Anterior cingulate cortex (tissue), 58 donors: ENCODE measurements at regions not wholly inside any gene's neighbourhood (a gene's known extent, or its start where the extent isn't known, plus 50 kb on each side); places are given as distances from the start of the nearest gene placed in this dataset.
"Not testable (repeated sequence)": the region's sequence is repeated elsewhere in the genome, so short reads cannot be mapped to it uniquely, and the experiment has no call there.

Experiments
- DNase-seq, 58 donors: peaks; one replicate each; lab custom pipeline; 2025; lab: John Stamatoyannopoulos, UW

- DNase-seq, result no peak
Observed at GRCh38 chr14:61602003-61602732, 93.1 kb upstream of the HIF1A start.

DNA sequence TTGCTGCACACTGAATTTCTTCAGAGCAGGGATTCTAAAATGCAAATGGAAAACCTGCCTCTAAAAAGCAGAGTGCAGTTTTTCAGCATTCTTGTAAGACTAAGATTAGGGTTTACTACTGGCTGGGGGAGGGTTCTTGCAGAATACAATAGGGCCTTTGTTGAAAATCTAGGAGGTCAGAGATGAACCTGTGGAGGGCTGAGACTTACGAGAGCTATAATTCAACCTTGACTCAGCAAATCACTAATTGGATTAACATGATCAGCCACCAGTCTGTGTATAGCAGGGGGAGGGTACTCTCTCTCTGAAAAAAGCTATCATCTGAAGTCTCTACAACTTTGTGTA, 92.6 kb upstream of the HIF1A start:
- no peak for DNase-seq

DNA sequence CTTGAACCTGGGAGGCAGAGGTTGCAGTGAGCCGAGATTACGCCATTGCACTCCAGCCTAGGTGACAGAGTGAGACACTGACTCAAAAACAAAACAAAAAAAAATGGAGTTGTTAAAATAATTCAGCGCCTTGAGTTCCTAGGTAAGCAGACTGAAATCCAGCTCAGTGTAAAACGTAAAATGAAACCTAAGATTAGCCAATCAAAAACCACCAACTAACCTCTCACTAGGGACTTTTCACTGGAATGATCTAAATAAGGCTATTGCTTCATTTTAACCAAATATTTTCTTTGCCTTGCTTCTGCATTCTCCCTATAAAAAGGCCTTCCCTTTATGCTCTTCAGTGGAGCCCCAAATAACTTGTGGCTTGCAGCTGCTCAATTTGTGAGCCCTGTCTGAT, 91.6 kb upstream of the HIF1A start:
- no peak for DNase-seq

DNA sequence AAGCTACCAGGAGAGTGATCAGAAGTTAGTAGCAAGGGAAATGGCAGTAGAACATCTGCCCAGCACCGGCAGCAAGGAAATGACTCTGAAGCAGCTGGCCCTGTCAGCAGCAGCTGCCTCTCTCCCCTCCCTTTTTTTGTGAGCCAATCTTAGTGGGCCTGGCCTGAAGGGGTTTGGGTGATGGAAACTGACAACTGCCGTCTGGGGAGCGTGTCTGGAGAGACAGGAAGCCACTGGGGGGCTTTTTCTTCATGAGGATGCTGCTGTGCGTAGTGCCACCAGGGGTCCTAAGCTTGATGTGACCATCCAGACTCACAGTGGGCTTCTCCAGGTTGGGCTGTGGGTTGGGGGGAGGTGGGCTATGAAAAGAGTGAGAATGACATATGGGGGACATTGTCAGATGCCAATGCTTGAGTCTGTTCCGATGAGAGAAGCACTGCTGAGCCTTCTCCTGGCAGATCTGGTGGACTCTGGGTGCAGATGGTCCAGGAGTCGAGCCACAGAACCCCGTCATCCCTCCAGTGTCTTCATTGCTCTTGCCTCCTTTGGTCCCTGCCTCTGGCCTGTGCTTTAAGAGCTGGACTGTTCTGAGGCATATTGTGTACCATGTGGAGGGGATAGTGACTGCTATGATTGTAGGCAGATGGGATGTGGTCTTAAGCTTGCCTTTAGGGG, 87.6 kb upstream of the HIF1A start:
- no peak for DNase-seq

- peak in 40 of 58 donors; percentile 10 to 71 (median 32) for DNase-seq
Observed at GRCh38 chr14:61608245-61609165, 86.8 kb upstream of the HIF1A start.

DNA sequence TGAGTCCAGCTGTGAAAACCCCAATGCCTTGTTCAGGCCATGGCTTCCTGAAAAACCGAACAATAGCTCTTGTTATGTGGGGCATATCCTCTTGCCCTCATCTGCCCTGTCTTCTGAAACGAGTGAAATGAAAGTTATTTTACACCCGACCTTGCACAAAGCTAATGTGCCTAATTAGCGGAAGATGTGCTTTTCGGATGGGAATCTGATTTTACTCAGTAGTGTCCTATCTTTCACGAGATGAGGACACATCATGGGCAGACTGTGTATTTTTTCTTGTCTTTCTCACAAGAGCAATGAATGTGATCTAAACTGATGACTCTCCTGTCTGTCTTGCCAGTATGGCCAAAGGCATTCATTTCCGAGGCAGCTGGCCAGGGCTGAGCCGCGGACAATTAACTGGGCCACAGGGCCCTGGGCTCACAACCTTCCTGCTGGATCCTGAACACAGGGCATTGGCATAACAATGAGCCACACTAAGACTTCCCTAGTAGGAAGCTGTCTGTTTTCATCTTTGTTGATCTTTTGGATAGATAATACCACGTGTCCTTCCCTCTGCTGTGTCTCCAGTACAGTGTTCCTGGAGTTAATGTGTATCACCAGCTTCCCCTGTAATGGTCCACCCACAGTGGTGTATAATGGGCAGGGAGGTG, 86.0 kb upstream of the HIF1A start:
- DNase-seq, result peak in 42 of 58 donors; percentile 1 to 66 (median 26)

DNA sequence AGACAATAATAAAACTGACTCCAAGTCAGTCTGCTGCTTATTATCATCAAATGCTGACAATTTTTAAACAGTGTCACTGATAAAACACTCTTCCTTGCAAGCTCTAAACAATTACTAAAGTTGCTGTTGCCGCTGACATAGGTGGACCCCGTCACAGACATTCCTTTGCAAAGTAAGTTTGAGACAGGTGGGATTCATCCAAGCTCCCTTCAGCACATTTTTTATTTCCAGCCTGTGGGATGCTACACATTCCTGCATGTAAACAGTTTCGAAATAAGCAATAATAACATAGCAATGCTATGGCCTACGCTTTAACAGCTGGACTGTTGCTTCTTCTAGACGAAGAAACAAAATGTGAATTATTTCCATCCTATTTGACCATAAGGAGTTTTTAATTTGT, 85.4 kb upstream of the HIF1A start:
- no peak for DNase-seq

DNA sequence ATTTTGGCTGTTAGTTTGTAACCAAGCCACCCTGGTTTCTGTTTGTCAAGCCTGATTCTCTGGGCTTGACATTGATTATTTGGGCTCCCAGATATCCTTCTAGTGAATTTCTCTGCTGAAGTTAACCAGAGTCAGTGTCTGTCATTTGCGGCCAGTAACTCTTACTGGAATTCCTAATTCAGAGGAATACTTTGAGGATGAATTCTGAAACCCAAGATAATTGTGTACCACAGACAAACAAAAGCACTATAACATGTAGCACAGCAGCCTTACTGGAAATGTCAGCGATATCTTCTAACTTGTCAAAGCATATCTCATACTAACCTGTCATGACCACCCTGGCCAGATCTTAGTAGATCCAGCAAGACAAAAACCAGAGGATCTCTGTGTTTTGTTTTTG, 84.4 kb upstream of the HIF1A start:
- DNase-seq, result no peak

- no peak for DNase-seq
Observed at GRCh38 chr14:61611880-61612630, 83.3 kb upstream of the HIF1A start.

- not testable (repeated sequence) for DNase-seq
Observed at GRCh38 chr14:61613006-61613405, 82.3 kb upstream of the HIF1A start.

DNA sequence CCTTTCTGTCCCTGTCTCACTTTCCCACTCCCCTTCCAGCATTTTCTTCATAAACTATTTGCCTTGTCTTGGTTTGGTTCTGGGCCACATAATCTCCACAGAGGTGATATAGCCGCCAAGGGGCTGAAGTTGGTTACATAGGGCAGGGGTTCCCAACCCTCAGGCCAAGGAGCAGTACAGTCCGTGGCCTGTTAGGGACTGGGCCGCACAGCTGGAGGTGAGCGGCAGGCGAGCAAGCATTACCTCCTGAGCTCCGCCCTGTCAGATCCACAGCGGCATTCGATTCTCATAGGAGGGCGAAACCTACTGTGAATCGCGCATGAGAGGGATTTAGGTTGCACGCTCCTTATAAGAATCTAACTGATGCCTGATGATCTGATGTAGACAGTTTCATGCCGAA, 80.6 kb upstream of the HIF1A start:
- no peak for DNase-seq

DNA sequence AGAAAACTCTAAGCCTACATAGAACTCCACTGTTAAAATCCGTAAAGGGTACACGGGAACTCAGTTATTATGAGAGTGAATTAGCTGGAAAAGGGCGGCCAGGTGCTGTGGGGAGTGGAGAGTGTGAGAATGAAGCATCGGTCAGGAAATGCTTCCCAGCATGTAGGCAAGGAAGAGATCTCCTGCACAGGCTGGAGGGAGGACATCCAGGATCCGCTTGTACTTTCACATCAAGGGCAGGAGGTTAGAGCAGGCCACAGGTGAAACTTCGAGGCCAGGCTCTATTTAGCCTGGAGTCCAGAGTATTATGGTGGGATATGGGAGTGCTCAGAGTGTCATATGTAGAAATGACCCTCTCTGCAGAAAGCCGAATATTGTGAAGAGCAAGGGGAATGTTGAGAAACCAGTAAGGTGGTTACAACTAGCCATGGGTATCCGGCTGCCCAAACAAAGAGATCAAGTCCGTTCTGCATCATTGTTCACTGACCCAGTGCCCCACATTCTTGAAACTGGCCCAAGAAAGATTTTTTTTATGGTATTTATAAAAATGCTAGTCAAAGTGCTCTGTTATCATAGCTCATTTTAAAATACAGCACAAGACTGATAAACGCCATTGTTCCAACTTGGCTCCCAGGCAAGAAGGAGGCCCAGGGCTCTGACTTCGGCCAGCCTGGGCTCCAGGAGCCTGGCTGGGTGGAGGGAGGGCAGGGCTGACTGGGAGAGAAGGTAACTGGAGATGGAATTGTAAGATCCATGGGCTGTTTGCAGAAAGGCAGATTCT, 79.4 kb upstream of the HIF1A start:
- DNase-seq, result no peak

DNA sequence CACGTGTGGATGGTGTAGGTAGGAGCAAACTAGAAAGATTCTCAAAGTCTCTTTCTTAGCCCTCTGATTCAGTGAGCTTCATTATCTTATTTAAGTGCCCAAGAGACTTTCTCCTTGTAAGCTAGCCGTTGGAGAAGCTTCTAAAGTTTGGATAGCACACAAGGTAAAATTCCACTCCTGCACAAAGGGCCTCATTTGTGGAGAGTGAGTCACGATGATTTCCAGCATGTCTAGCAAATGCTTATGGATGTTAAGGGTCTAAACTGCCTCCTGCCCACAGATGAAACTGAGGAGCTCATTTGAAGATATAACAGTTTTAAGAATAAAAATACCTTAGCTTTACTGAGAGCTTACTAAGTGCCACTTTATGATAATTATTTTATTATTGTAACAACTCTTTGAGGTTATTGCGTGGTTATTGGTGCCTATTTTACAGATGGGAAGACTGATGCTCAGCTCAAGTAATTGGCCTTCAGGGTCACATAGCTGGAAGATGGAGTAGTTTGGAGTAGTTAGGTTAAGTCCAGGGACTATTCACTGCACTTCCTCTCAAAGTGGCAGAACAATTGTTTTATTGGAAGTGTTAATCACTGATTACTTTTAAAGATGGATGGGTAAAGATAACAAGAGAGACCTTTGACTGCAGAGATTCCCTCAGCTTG, 78.7 kb upstream of the HIF1A start:
- no peak for DNase-seq

DNA sequence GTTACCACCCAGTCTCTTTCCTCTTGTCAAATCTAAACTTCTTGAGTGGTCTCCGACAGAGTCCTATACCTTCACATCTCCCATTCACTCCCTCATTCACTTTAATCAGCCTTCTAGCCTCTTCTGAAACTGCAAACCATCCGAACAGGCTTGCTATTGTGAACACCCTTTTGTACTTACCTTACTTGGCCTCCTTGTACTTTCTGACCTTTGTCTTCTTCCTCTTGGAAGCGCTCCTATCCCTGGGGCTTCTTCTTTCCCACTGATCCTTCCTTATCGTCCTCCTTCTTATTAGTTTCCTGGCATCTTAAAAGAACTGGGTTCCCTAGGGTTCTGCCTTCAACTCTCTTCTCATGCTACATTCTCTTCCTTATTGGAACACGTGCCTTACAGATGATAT, 76.9 kb upstream of the HIF1A start:
- DNase-seq, result no peak

GRCh38 chr14:61619494-61619893, 75.8 kb upstream of the HIF1A start:
- no peak for DNase-seq

GRCh38 chr14:61620130-61620946, 75.0 kb upstream of the HIF1A start:
- peak in 2 of 58 donors; percentile 1 to 4 for DNase-seq

DNA sequence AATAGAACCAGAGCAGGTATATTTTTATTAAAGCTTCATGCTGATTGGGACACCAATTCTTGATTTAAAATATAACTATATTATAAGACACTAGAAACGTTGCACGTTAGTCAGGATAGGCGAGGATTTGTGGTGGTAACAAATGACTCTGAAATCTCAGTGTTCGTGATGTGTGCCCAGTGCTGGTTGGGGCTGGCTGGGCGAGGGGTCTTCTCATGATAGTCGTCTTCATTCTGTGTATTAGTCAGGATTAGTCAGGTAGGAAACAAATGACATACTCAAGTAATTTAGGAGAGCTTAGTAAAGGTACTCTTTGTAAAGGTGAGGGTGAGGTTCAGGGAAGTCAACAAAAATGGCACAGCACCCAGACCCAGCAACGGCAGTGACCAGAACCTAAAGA, 73.9 kb upstream of the HIF1A start:
- DNase-seq, result no peak

- no peak for DNase-seq
Observed at GRCh38 chr14:61622051-61622450, 73.3 kb upstream of the HIF1A start.
